Heart left ventricle (tissue), 13 donors: ENCODE measurements at regions not wholly inside any gene's neighbourhood (a gene's known extent, or its start where the extent isn't known, plus 50 kb on each side); places are given as distances from the start of the nearest gene placed in this dataset.

Source experiments
- CTCF ChIP-seq, 12 donors: fragments of 200-600 bp; sonication (generic) in 4 of 12; IDR thresholded peaks; one replicate each; pipeline versions ENCODE4 v1.5.0 to v1.8.0; 2018 to 2022; ENCODE audit warnings: antibody characterized with exemption in 12 of 12, mild to moderate bottlenecking in 5 of 12
- POLR2A ChIP-seq, 2 donors: fragments of 450-650 bp; IDR thresholded peaks; one replicate each; pipeline ENCODE4 v1.6.1; 2017; ENCODE audit warnings: antibody characterized with exemption in 2 of 2, mild to moderate bottlenecking in 2 of 2, moderate library complexity in 2 of 2
- donor health status: ischemic (EF 13 %, LVEDD 7.1; RV severe dilation, severe dysfunction).
- donor health status: DM: no; HTN: yes; CAD: no.
- donor health status: DM: no; HTN: no; CAD: no.
- donor health status: ischemic (EF 25% LVEDD 6.9; RV normal size, moderate dysfunction).
- donor health status: ischemic (EF 25% LVEDD 5.7; RV mildly dilated, moderate dysfunction).
- donor health status: ischemic (EF 35%, LVEDD 5.7; RV mildly dilated, moderate dysfunction).
- donor health status: nonischemic (EF 11% LVEDD 7.7; RV severe dilation, severe dysfunction).
- donor health status: DM: yes; HTN: yes; CAD: no.
- donor health status: PGD.
- donor health status: ischemic (EF 29% LVEDD 5.4; RV normal size, mild dysfunction).
- donor health status: nonischemic (EF 23%, LVEDD 6.1; RV moderate dilation, normal function).

- TF ChIP-seq CTCF (IDR thresholded peaks at IDR 0.05) (no peak), POLR2A (IDR thresholded peaks at IDR 0.05) (no peak)
Measured at GRCh38 chr18:9048808-9049494, 53.5 kb upstream of the NDUFV2 start.
